ENCODE measurements at regions not wholly inside any gene's neighbourhood (a gene's known extent, or its start where the extent isn't known, plus 50 kb on each side); places are given as distances from the start of the nearest gene placed in this dataset.
"Not testable (repeated sequence)": the region's sequence is repeated elsewhere in the genome, so short reads cannot be mapped to it uniquely, and the experiment has no call there.

DNA sequence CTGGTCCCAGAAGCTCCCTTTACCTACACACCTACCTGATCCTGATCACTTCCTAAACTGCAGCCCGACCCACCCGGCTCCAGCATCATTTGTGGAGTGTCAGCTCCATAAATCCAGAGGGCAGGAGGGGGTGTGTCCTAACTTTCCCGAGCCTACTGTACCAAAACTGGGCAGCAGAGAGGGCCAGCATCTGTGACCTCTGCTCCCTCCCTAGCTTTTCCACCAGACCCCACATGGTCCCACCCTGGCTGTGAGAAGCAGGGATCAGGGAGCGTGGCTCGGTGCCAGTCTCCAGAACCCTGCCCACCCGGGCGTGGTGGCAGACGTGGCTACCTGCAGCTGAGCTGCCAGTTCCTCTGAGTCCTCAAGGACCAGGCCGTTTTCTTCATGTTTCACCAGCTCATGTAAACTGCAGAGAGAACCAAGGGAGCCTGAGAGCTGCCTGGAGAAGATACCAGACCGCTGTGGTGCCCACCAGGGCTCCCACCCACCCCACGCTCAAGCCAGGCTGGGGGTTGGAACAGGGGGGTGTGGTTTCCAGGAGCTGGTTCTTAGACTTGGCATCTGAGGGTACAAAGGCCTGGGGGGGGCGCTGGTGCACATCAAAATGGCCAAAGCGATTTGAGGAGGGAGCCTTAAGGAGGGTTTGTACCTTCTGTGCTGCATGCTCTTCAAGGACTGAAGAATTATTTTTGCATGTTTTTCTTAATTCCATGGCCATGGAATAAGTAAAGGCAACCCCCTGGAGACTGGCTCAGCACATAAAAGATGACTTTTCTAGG lies 76.7 kb upstream of the DRD5 start:
- DNase-seq, result no peak

DNA sequence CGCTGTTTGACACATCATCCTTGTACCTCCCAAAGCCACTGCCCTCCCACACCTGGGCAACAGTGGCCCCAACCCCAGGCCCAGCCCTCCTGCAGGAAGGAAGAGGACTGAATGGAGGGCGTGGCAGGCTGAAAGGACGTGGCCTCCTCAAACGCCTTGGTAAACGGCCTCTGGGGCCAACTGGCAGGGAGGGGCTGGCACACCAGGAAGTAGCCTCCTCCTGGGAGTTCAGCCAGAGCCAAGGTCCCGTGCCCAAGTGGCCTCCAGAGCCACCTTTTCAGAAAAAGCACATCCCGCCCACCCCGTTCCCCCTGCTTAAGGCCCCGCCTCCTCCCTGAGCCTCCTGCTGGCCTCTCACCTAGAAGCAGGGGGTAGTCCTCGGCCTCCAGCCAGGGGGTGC lies 74.2 kb upstream of the DRD5 start:
- not testable (repeated sequence) for DNase-seq

DNA sequence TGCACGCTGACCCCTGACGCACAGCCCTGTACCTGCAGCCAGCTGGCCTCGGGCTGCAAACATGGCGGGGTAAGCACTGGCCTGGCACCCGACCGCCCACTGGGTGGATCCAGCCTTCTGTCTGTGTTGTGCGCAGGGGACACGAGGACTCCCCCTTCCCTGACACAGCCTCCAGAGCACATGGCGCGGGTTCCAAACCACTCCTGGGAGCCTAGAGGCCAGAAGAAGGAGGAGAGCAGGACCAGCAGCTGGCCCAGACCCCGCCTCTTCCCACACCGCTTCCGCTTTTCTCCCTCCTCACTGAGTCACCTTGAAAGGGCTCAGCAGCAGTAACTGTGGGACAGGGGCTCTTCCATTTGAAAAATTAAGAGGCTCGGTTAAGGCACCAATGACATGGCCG lies 73.5 kb upstream of the DRD5 start:
- not testable (repeated sequence) for DNase-seq

DNA sequence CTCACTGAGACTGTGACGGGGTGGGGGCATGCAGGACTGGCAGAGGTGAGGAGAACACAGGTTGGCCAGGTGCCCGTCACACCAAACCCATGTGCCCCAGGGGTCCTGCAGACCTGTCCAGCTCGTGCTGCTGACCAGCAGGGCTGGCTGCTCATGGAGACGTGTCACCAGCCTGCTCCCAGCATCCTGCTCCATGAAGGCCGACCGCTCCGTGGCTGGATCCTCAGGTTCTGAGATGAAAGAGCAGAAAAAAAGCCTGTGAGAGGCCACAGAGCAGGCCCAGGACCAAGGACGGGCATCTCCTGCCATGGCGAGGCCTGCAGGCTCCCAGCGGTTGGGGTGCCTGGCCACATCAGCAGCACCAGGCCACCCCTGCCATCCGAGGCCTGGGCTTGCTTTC lies 71.7 kb upstream of the DRD5 start:
- no peak for DNase-seq

DNA sequence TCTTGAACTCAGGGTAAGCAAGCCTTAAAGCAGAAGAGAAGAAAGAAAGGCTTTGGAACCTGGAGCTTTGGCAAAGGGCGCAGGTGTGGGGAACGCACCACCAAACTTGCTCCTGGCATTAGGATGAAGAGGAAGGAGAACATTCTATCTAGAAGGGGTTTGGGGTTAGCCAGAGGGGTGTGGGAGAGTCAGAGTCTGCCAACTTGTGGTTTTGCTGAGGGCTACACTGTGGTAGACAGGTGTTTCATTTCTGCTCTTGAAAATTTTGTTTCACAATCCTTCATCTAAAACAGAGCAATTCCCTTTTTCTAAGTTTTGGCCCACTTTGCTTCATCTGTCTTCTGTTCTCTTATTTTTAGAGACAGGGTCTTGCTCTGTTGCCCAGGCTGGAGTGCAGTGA lies 66.2 kb upstream of the DRD5 start:
- not testable (repeated sequence) for DNase-seq

DNA sequence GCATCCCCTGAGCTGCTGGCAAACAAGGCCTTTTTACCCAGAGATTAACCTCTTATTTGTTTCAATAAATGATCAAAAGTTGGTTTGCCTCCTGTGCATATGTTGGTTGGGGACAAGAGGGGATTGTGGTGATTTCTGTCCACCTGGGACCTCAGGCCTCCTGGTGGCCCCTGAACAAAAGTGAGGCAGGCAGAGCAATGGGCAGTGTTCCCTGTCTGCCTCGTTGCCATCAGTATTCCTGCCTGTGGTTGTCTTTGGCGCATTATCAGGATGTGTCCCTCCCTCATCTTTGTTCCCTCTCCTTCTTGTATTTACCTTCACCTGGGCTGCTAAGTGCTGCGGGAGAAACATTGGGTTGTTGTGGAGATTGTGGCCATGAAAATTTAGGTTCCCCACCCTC lies 65.3 kb upstream of the DRD5 start:
- DNase-seq, result no peak

DNA sequence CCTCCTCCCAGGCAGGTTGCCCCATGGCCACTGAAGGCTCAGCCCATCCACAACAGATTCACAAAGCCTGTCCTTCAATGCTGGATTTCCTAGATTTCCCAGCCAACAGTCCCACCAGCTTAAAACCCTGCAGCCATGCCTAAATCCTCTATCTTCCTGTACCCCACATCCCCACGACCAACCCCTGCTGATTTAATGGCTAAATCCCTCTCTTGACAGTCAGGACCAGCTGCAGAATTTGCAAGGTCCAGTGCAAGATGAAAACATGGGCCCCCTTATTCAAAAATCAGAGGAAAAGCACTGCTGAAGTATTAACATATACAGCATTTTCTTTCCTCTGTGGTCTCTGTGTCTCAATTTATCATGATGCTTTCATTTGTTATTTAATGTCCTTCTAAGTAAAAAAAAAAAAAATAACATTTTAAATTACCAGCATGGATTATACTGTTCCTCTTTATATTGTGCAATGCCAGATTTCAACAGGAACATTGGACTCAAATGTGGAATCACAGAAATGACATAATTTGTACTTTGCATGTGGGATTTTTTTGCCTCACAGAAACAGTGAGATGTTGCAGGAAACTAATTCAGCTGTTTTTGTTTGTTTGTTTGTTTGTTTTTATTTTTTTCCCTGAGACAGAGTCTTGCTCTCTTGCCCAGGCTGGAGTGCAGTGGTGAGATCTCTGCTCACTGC lies 63.0 kb upstream of the DRD5 start:
- not testable (repeated sequence) for DNase-seq

DNA sequence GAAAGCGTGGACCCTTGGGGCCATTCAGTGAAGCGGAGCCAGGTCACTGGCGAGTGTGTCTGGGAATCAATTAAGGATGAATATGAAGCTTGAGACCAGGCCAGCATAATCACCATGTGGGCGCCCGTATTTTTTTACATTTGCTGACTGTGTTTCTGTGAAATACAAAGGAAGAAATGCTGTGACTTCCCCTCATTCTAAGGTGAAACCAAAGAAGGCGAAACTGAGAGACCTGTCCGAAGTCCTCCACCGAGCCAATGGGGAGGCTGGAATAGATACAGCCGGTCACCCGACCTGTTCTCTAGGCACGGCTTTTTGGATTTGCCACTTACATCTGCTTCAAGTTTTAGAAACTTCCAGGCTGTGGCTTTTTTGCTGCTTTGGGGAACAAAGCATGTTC lies 59.3 kb upstream of the DRD5 start:
- not testable (repeated sequence) for DNase-seq

Measured in NCI-H526 (cell line).